Anterior cingulate cortex (tissue), 58 donors: ENCODE measurements at regions not wholly inside any gene's neighbourhood (a gene's known extent, or its start where the extent isn't known, plus 50 kb on each side); places are given as distances from the start of the nearest gene placed in this dataset.

ENCODE experiments used
- DNase-seq, 58 donors: peaks; one replicate each; lab custom pipeline; 2025; lab: John Stamatoyannopoulos, UW

DNA sequence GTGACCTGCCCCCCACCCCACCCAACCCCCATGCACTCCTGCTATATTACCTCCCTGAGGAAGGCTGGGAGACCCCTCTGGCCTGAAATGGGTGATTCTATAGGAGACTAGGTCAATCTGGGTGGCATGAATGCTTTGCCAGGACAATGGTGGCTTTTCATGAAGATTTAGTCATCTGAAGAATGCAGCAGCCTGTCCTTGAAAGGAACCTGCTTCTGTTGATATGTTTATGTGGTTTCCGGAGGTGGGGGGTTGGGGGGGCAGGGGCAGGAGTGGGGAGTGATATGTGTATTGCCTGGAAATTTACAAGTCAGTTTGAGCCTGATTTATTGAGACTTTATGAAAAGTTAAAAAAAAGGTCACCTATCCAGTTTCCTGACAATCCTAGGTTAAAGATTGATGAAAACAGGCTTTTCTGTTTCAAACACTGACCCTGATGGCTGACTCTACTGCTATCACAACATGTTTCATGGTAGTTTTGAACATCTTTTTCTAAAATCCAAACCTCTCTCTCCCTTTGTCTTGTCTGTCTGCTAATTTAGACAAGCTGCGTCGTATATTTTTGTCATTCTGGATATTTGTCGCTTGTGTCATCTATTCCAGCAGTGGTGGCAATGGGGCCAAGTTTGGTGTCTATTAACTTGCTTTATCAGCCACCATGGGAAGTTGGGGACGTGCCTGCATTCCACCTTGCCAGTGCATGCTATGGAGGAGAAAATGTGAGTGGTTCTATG is 153.7 kb upstream of the EGFLAM start:
- no peak for DNase-seq

- DNase-seq: no peak
Measured at GRCh38 chr5:38101897-38102296, 156.5 kb upstream of the EGFLAM start.

DNA sequence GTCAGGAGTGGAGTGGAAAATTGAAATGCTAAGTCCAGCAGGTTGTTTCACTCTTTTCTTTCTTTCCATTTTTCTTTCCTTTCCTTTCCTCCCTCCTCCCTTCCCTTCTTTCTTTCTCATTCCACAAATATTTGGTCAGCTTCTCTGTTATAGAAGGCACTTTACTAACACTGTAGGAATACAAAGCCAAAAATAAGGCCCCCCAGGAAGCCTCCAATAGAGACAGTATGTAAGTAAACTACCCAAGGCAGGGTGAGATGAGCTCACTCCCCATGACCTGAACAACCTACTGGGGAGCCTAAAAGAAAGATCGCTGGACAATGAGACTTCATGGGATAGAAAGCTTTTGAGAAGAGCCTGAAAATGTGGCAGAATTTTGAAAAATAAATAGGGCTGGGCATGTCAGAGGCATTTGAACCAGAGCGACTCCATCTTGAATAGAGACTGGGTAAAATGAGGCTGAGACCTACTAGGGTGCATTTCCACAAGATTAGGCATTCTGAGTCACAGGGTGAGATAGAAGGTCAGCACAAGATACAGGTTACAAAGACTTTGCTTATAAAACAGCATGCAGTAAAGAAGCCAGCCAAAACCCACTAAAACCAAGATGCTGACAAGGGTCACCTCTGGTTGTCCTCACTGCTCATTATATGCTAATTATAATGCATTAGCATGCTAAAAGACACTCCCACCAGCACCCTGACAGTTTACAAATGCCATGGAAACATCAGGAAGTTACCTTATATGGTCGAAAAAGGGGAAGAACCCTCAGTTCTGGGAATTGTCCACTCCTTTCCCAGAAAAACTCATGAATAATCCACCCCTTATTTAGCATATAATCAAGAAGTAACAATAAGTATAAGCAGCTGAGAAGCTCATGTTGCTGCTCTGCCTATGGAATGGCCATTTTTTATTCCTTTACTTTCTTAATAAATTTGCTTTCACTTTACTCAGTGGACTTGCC is 158.9 kb upstream of the EGFLAM start:
- DNase-seq: no peak

DNA sequence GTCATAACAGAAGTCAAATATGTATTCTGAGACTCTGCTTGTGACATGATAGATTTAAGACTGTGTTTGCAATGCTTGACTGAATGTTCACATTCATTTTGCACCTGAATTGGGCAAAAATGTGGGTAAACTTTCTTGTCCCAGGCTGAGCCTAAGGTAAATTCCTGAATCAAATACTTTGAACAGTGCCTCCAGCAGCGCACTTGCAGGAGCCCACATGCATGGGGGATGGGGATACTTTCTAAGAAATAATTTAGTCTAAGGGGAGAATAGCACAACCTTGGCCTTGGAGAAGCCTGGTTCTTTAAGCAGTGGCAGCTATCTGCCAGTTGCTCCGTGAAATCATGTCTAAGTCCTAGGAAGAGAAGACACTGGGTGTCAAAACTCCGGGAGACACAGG is 163.5 kb upstream of the EGFLAM start:
- DNase-seq: no peak

- no peak for DNase-seq
Measured at GRCh38 chr5:38093855-38094254, 164.5 kb upstream of the EGFLAM start.

DNA sequence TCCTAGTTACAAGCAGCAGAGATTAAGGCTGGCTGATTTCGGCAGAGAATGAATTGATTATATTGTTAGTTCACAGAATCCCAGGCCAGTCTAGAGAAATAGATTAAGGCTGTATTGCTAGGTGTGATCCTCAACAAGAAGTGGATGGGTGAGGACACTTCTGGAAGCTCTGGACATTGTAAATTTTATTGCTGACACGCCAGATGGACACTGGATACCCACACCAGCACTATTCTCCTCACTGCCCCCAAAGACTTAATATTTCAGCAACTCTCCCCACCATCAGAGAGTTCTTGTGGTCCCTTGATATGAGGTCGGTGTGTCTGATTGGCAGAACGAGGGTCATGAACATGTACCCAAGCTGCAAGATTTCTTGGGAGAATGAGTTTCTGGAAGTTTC is 171.6 kb upstream of the EGFLAM start:
- no peak for DNase-seq

DNA sequence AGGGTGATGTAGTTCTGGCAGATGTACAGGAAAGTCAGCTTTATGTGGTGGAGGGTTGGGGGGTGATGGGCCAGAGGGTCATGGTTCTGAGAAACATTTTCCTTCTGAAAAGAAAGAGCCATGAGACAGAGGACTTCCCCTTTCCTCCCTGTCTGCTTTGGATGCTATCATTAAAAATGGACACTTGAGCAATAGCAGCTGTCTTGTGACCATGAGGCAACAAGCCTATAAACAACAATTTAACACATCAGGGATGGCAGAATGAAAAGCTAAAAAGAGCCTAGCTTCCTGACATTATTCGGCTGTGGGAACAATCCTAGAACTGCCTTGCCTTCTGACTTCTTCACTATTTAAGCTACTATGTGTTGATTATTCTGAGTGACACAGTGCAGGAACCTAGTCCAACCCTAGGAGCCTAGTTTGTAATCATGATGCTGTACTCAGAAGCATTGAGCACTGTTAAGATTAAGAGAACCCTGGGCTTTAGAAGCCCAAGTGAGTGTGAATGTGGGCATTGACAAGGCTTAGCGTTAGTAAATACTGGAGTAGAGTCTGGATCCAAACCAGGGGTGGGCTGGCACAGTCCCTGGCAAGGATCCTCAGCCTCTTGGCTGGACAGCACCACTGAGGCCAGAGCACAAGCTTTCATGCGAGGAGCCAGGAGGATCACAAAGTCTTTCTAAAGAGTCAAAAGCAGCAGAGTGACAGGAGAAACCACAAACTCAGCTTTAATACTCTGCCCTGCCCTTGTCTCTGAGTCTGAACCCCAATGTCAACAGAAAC is 178.5 kb upstream of the EGFLAM start:
- peak in 7 of 58 donors; percentile 0 to 50 (median 5) for DNase-seq

DNA sequence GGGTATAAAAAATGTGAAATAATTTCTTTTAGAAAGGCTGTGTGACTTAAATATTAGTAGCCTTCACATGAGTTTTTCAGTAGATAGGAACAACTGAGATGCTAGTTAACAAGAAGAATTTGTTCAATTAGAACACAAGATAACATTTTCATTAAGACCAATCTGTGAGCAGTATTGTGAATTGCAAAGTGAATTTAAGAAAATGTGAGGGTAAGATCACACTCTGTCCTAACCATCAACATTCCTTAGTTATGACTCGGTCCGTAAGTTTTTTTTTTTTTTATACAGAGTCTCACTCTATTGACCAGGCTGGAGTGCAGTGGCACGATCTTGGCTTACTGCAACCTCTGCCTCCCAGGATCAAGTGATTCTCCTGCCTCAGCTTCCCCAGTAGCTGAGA is 180.2 kb upstream of the EGFLAM start:
- no peak for DNase-seq

DNA sequence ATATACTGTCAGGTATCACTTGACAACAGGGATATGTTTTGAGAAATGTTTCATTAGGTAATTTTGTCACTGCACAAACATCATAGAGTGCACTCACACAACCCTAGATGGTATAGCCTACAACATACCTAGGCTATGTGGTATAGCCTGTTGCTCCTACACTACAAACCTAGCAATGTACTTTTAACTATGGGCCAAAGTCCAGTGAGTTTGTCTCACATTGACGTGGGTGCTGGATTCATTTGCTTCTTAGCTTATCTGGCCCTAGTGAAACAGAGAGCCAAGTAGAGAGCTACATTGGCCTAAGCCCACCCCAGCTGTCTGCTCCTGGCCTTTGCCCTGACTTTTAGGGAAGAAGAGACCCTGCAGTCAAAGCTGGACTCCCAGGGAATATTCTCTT is 180.7 kb upstream of the EGFLAM start:
- DNase-seq: no peak

DNA sequence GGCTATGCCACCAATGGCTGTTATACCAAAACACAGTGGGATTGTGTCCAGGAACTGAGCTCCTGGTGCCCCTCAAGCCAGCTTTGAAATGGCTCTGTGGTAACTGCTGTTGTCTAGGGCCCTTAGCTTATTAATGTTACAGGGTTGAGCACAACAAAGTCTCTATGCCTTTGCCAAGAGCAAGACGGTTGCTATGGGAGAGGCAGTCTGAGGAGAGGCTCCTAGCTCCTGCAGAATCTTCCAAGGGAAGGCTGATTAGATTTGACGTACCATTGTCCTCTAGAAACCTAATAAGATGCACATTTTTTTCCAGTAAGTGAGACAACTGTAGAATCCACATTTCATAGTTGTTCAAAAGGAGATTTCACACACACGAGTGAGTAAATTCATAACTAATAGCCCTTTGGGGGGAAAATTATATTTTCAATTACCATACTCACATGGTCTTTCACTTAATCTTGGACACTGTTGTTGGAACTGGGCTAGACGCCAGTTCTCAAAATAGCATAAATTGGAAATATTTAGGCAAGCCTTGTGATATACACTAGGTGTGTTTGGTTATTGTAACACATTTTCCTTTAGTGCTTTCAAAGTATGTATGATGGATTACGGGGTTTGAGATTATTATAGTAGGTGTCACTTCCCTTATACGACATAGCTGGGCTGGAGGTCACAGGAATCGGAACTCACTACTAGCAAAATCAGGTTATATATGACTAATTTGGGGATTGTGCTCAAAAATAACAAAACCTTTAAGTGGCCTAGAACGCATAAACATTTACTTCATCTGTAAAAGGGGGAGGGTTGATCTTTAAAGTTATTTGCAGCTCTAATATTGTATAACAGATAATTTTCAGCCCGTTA is 186.3 kb upstream of the EGFLAM start:
- DNase-seq: peak in 1 of 58 donors; percentile 2

GRCh38 chr5:38070304-38070950 is 187.9 kb upstream of the EGFLAM start:
- no peak for DNase-seq

DNA sequence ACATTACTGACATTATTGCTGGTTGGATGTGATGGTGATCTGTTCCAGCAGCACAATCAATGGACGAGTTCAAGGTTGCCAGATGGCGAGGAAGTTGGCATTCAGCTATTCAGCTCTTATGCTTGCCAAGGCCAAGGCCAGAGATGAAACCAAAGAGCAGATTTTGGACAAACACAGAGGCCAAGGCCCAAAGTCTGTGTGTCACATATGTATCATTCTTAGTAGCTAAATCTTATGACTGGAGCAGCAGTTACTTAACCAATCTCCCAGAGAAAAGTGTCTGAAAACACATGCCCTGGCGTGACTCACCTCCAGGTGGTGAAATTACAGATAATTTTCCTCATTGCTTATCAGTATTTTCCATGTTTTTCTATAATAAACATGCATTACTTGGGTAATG is 189.0 kb upstream of the EGFLAM start:
- peak in 2 of 58 donors; percentile 2 for DNase-seq

DNA sequence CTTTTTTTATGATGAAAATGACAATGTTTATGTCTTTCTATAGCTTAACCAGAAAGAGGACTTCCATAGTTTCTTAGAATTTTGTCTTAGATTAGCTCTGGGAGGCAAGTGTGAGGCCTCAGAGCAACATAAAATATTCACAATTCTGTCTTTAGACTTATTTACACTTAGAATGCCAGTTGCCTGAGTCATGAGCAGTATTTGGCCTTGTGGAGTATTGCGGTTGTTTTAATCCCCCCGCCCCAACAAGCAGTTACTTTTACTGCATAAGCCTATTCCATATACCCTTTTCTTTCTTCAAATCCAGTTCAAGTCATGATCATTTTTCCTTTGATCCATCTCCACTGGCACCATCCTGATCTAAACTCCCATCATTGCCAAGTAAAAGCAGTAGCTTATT is 198.0 kb upstream of the EGFLAM start:
- DNase-seq: no peak

DNA sequence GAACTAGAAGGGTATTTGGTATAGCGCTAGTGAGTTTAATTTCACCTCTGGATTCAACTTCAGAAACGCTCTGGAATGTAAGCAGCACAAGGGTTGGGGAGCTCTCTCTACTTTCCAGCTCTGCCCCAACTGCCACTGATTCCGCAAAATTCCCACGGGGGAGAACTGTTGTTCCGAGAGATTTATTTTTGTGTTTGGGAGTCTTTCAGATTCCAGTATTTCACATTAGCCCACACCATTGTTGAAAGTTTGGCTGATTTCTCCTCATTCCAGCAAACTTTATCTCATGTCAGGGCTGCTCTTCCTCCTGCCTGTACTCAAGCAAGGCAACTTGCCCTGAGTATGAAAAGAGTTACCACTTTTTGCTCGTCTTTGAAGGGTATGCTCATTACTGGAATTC is 198.5 kb upstream of the EGFLAM start:
- no peak for DNase-seq

DNA sequence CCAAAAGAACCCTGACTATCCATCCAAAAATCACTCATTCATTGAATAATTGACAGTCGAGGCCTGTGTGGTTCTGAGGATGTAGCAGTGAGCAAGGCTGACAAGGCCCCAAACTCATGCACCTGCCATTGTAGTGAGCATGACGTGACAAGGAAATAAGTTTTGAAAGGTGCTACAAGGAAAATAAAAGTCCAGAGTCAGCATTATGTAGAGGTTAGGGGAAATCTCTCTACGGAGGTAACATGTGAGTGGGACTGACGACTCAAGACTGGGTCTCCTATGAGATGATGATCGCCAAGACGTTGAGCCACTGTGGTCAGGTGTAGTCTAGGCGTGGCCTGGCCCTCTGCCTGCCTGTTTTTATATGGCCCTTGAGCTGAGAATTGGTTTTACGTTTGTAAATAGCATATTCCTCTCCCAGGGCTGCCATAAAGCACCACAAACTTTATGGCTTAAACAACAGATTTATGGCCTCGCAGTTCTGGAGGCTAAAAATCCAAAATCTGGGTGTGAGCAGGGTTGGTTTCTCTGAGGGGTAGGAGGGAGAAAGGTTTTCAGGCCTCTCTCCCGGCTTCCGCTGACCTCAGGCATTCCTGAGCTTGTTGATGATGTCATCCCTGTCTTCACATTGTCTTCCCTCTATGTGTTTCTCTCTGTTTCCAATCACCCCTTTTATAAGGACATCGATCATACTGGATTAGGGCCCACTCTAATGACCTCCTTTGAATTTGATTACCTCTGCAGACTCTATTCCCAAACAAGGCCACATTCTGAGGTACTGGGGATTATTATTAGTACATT is 206.4 kb upstream of the EGFLAM start:
- DNase-seq: no peak

- DNase-seq: no peak
Measured at GRCh38 chr5:38048400-38048799, 208.6 kb upstream of the GDNF start.

DNA sequence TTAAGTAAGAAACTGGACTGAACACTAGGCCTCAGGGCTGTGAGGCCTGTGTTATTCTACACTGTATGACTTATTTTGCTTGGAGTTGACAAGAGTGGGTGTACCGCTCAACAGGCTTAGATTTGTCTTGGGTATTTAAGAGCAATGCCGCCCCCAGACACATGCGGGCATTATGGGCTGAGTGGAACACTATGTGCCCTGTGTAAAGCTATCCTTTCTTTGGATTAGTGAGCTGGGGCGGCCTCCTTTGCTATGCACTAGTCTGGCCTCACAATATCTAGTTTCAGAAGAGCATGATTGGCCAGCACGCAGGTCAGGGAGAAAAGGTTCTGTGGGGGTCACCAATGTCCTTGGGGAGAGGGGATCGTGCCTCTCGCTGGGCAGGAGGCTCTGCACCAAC is 206.3 kb upstream of the GDNF start:
- DNase-seq: no peak

DNA sequence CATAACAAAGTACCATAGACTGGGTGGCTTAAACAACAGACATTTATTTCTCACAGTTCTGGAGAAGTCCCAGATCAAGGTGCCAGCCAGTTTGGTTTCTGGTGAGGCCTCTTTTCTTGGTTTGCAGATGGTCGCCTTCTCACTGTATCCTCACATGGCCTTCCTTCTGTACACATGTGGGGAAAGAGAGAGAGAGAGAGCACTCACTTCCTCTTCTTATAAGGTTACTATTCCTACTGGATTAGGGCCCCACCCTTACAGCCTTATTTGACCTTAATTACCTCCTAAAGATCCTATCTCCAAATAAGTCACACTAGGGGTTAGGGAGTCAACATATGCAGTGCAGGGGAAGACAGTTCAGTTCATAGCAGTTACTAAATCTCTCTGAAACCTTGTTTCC is 205.6 kb upstream of the GDNF start:
- DNase-seq: no peak

GRCh38 chr5:38039826-38040225 is 200.0 kb upstream of the GDNF start:
- DNase-seq: no peak
